HEK293 (cell line): ENCODE measurements at regions not wholly inside any gene's neighbourhood (a gene's known extent, or its start where the extent isn't known, plus 50 kb on each side); places are given as distances from the start of the nearest gene placed in this dataset.

Source experiments
- GLIS1 ChIP-seq: fragments of 450-650 bp; formaldehyde crosslinking; IDR thresholded peaks from 2 replicates; pipeline ENCODE4 v1.5.1; 2016; ENCODE audit warnings: missing biosample characterization, missing genetic modification characterization
- MYNN ChIP-seq: fragments of 450-650 bp; formaldehyde crosslinking; IDR thresholded peaks from 2 replicates; pipeline ENCODE4 v1.5.1; 2016; ENCODE audit warnings: missing biosample characterization, missing genetic modification characterization, borderline replicate concordance
- REPIN1 ChIP-seq: fragments of 450-650 bp; formaldehyde crosslinking; IDR thresholded peaks from 2 replicates; pipeline ENCODE4 v1.5.1; 2017; ENCODE audit warnings: missing biosample characterization, missing genetic modification characterization, low read depth
- YY1 ChIP-seq: fragments of 450-650 bp; formaldehyde crosslinking; IDR thresholded peaks from 2 replicates; pipeline ENCODE4 v1.5.1; 2018; ENCODE audit warnings: missing biosample characterization, missing genetic modification characterization
- ZBTB1 ChIP-seq: fragments of 450-650 bp; formaldehyde crosslinking; IDR thresholded peaks from 2 replicates; pipeline ENCODE4 v1.5.1; 2016; ENCODE audit warnings: missing biosample characterization, missing genetic modification characterization
- ZNF133 ChIP-seq: fragments of 450-650 bp; formaldehyde crosslinking; IDR thresholded peaks from 2 replicates; pipeline ENCODE4 v1.5.1; 2016; ENCODE audit warnings: missing biosample characterization, missing genetic modification characterization
- ZNF214 ChIP-seq: fragments of 450-650 bp; formaldehyde crosslinking; IDR thresholded peaks from 2 replicates; pipeline ENCODE4 v1.5.1; 2017; ENCODE audit warnings: missing biosample characterization, mild to moderate bottlenecking, missing genetic modification characterization, borderline replicate concordance
- ZNF23 ChIP-seq: fragments of 450-650 bp; formaldehyde crosslinking; IDR thresholded peaks from 2 replicates; pipeline ENCODE4 v1.5.1; 2016; ENCODE audit warnings: missing biosample characterization, missing genetic modification characterization, borderline replicate concordance
- ZNF266 ChIP-seq: fragments of 450-650 bp; formaldehyde crosslinking; IDR thresholded peaks from 2 replicates; pipeline ENCODE4 v1.5.1; 2016; ENCODE audit warnings: missing biosample characterization, missing genetic modification characterization, low read depth
- ZNF501 ChIP-seq: fragments of 450-650 bp; formaldehyde crosslinking; IDR thresholded peaks from 2 replicates; pipeline ENCODE4 v1.5.1; 2016; ENCODE audit warnings: missing biosample characterization, missing genetic modification characterization
- ZNF521 ChIP-seq: fragments of 450-650 bp; formaldehyde crosslinking; IDR thresholded peaks from 2 replicates; pipeline ENCODE4 v1.5.1; 2017; ENCODE audit warnings: missing biosample characterization, mild to moderate bottlenecking, missing genetic modification characterization
- ZNF677 ChIP-seq: fragments of 450-650 bp; IDR thresholded peaks from 2 replicates; pipeline ENCODE4 v1.5.0; 2018; ENCODE audit warnings: missing biosample characterization, mild to moderate bottlenecking, missing genetic modification characterization, moderate library complexity
- TF ChIP-seq, protein P1 (sequence below): fragments of 450-650 bp; formaldehyde crosslinking; IDR thresholded peaks from 2 replicates; pipeline ENCODE4 v1.5.1; 2016; ENCODE audit warnings: missing biosample characterization, missing genetic modification characterization
- TF ChIP-seq, protein P2 (sequence below): fragments of 450-650 bp; formaldehyde crosslinking; IDR thresholded peaks from 2 replicates; pipeline ENCODE4 v1.5.1; 2016; ENCODE audit warnings: missing biosample characterization, missing genetic modification characterization

DNA sequence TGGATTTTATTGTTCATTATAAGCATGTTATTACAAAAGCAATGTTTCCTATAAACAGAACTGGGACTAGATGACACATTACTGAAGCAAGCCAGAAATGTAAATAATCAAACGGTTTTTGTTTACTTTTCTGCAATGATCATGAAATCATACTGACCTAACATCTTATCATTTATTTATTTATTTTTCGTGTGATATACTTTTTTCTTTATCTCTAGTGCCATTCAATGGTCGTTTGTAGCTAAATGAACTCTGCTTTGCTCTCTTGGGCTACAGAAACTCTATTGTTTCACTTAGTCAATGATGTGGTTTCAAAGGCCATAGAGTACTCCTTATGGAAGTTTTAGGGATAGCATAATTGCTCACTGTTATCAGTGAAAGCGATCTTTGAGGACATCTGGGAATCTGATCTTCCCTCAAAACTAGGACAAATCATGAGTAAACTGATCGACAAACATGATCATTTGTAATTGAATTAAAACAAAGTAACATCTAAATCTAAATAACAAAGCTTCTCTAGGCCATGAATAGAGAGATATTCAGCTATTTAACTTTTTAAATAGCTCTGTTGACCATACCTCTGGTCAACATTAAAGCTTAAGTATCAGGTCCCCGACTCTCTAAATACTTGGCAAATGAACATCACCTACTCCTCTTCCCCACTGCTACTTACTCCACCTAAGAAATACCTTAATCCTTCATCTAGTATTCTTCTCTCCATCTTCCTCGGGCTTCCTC lies 933.4 kb downstream of the TFAP2A start:
- TF ChIP-seq, protein P1, sequence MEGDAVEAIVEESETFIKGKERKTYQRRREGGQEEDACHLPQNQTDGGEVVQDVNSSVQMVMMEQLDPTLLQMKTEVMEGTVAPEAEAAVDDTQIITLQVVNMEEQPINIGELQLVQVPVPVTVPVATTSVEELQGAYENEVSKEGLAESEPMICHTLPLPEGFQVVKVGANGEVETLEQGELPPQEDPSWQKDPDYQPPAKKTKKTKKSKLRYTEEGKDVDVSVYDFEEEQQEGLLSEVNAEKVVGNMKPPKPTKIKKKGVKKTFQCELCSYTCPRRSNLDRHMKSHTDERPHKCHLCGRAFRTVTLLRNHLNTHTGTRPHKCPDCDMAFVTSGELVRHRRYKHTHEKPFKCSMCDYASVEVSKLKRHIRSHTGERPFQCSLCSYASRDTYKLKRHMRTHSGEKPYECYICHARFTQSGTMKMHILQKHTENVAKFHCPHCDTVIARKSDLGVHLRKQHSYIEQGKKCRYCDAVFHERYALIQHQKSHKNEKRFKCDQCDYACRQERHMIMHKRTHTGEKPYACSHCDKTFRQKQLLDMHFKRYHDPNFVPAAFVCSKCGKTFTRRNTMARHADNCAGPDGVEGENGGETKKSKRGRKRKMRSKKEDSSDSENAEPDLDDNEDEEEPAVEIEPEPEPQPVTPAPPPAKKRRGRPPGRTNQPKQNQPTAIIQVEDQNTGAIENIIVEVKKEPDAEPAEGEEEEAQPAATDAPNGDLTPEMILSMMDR (tag by site-specific recombination): no peak
- TF ChIP-seq YY1 (tag by site-specific recombination): no peak
- no peak for TF ChIP-seq ZNF266
- TF ChIP-seq, protein P2, sequence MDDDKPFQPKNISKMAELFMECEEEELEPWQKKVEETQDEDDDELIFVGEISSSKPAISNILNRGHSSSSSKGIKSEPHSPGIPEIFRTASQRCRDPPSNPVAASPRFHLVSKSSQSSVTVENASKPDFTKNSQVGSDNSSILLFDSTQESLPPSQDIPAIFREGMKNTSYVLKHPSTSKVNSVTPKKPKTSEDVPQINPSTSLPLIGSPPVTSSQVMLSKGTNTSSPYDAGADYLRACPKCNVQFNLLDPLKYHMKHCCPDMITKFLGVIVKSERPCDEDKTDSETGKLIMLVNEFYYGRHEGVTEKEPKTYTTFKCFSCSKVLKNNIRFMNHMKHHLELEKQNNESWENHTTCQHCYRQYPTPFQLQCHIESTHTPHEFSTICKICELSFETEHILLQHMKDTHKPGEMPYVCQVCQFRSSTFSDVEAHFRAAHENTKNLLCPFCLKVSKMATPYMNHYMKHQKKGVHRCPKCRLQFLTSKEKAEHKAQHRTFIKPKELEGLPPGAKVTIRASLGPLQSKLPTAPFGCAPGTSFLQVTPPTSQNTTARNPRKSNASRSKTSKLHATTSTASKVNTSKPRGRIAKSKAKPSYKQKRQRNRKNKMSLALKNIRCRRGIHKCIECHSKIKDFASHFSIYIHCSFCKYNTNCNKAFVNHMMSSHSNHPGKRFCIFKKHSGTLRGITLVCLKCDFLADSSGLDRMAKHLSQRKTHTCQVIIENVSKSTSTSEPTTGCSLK (tag by site-specific recombination): no peak
- TF ChIP-seq ZNF23 (tag by site-specific recombination): no peak
- no peak for TF ChIP-seq ZBTB1 (tag by site-specific recombination)
- no peak for TF ChIP-seq GLIS1 (tag by site-specific recombination)
- TF ChIP-seq ZNF677: no peak
- TF ChIP-seq REPIN1 (tag by site-specific recombination): no peak
- TF ChIP-seq ZNF501: no peak
- TF ChIP-seq ZNF521 (tag by site-specific recombination): no peak
- TF ChIP-seq ZNF133 (tag by site-specific recombination): no peak
- no peak for TF ChIP-seq ZNF214 (tag by site-specific recombination)
- TF ChIP-seq MYNN (tag by site-specific recombination): no peak
